ENCODE measurements at regions not wholly inside any gene's neighbourhood (a gene's known extent, or its start where the extent isn't known, plus 50 kb on each side); places are given as distances from the start of the nearest gene placed in this dataset.

GRCh38 chr11:71364176-71364671 is 84.0 kb downstream of the DHCR7 start:
- TF ChIP-seq POLR2A (IDR thresholded peaks at IDR 0.05; ENCODE audit: low read length) (no peak), GATA1 (IDR thresholded peaks at IDR 0.05; ENCODE audit: low read depth, low read length) (no peak)
